A549 (cell line): ENCODE measurements at regions not wholly inside any gene's neighbourhood (a gene's known extent, or its start where the extent isn't known, plus 50 kb on each side); places are given as distances from the start of the nearest gene placed in this dataset.
A peak's percentile ranks its signal among the peaks of the same experiment; 100 is the strongest.

Source experiments
- ATAC-seq, 2 experiments: fragments of 200-7000 bp in 1 of 2; fragments of >200 bp in 1 of 2; cut with Nextera tagmentation in 1 of 2; cut with Tn5 transposase in 1 of 2; 3 replicates each; pipeline versions ENCODE4 v1.8.0 to v1.9.1; 2018 to 2020; ENCODE audit warnings: mild to moderate bottlenecking in 1 of 2, moderate library complexity in 1 of 2
- CTCF ChIA-PET: fragments of 300-600 bp; sonication (Branson Sonifier 250); formaldehyde crosslinking; extraction: SDS; loops from one replicate; lab custom pipeline; 2021; ENCODE audit warnings: antibody characterized with exemption, inconsistent platforms; lab: Yijun Ruan, JAX
- POLR2A ChIA-PET: fragments of 350-600 bp; formaldehyde crosslinking; extraction: SDS; loops from one replicate; lab custom pipeline; 2021; ENCODE audit warnings: antibody characterized with exemption, inconsistent platforms; lab: Yijun Ruan, JAX
- DNase-seq, 2 experiments: peaks; one replicate each; pipeline versions ENCODE4 v3.0.0 to v3.0.0-alpha.2; 2011 to 2016; ENCODE audit warnings: low read depth in 1 of 2, low spot score in 1 of 2
- FAIRE-seq: peaks from 2 replicates; lab custom pipeline; 2011; peaks lifted over from hg19 to GRCh38; lab: Jason Lieb, UNC
- H3K27ac ChIP-seq, 2 experiments: fragments of >200 bp; sonication (Bioruptor Twin); formaldehyde crosslinking; 3 replicates each; pipeline ENCODE4 v1.5.1; 2016 to 2017
- H3K4me1 ChIP-seq: fragments of >200 bp; sonication (Bioruptor Twin); formaldehyde crosslinking; 3 replicates; pipeline ENCODE4 v1.6.1; 2016
- H3K4me2 ChIP-seq: fragments of >200 bp; sonication (Bioruptor Twin); formaldehyde crosslinking; 3 replicates; pipeline ENCODE4 v1.6.1; 2016
- H3K4me3 ChIP-seq: fragments of >200 bp; sonication (Bioruptor Twin); formaldehyde crosslinking; 3 replicates; pipeline ENCODE4 v1.5.1; 2016
- H3K9me3 ChIP-seq: fragments of >200 bp; sonication (Bioruptor Twin); formaldehyde crosslinking; 3 replicates; pipeline ENCODE4 v1.6.1; 2016
- CEBPB ChIP-seq, 2 experiments: fragments of >200 bp in 1 of 2; sonication (Bioruptor Twin) in 1 of 2; formaldehyde crosslinking in 1 of 2; IDR thresholded peaks; 2 replicates each; pipeline ENCODE4 v1.6.1; 2012 to 2016
- CHD2 ChIP-seq: fragments of 150-350 bp; IDR thresholded peaks from 2 replicates; pipeline ENCODE4 v1.6.1; 2014; ENCODE audit warnings: low read length; ENCODE audit not compliant: partially characterized antibody
- CHD4 ChIP-seq: fragments of 200-600 bp; sonication (generic); IDR thresholded peaks from 2 replicates; pipeline ENCODE4 v1.6.1; 2016; ENCODE audit warnings: antibody characterized with exemption, mild to moderate bottlenecking, borderline replicate concordance
- EHMT2 ChIP-seq: fragments of 200-600 bp; sonication (generic); IDR thresholded peaks from 2 replicates; pipeline ENCODE4 v1.6.1; 2016; ENCODE audit warnings: antibody characterized with exemption, low read depth, mild to moderate bottlenecking, moderate library complexity
- EP300 ChIP-seq, 2 experiments: fragments of >200 bp; sonication (Bioruptor Twin); formaldehyde crosslinking; IDR thresholded peaks; 2 replicates in 1 of 2; 3 replicates in 1 of 2; pipeline ENCODE4 v1.6.1; 2016 to 2017
- FOSB ChIP-seq: fragments of 250-450 bp; sonication (Bioruptor Pico); IDR thresholded peaks from 2 replicates; pipeline ENCODE4 v1.5.0; 2020; ENCODE audit warnings: mild to moderate bottlenecking, moderate library complexity
- GATA3 ChIP-seq: IDR thresholded peaks from 2 replicates; pipeline ENCODE4 v1.6.1; 2012; ENCODE audit warnings: borderline replicate concordance
- HEYL ChIP-seq: fragments of 250-450 bp; sonication (Bioruptor Pico); IDR thresholded peaks from 2 replicates; pipeline ENCODE4 v1.8.0; 2021; ENCODE audit warnings: mild to moderate bottlenecking, moderate library complexity
- HOXB5 ChIP-seq: fragments of 250-450 bp; sonication (Bioruptor Pico); IDR thresholded peaks from 2 replicates; pipeline ENCODE4 v1.5.0; 2020; ENCODE audit warnings: mild to moderate bottlenecking, moderate library complexity
- JUNB ChIP-seq: fragments of >200 bp; sonication (Bioruptor Twin); formaldehyde crosslinking; IDR thresholded peaks from 2 replicates; pipeline ENCODE4 v1.6.1; 2016
- KDM1A ChIP-seq: fragments of 200-600 bp; sonication (generic); IDR thresholded peaks from 2 replicates; pipeline ENCODE4 v1.6.1; 2016; ENCODE audit warnings: low read depth, mild to moderate bottlenecking
- MAZ ChIP-seq: fragments of 150-350 bp; IDR thresholded peaks from 2 replicates; pipeline ENCODE4 v1.6.1; 2014; ENCODE audit warnings: antibody characterized with exemption, low read depth, low read length, borderline replicate concordance
- MYC ChIP-seq: IDR thresholded peaks from 2 replicates; pipeline ENCODE4 v1.6.1; 2012; ENCODE audit warnings: mild to moderate bottlenecking, inconsistent platforms, low read length, improper control_type of control experiment, borderline replicate concordance
- NPAS2 ChIP-seq: fragments of 250-450 bp; sonication (Bioruptor Pico); IDR thresholded peaks from 2 replicates; pipeline ENCODE4 v1.8.0; 2022; ENCODE audit warnings: mild to moderate bottlenecking, moderate library complexity, borderline replicate concordance
- NR3C1 ChIP-seq: fragments of >200 bp; sonication (Bioruptor Twin); formaldehyde crosslinking; IDR thresholded peaks from 3 replicates; pipeline ENCODE4 v1.6.1; 2017
- PHF8 ChIP-seq: fragments of 200-600 bp; sonication (generic); IDR thresholded peaks from 2 replicates; pipeline ENCODE4 v1.6.1; 2016; ENCODE audit warnings: low read depth, mild to moderate bottlenecking, antibody characterized with exemption, moderate library complexity, borderline replicate concordance
- RARB ChIP-seq: fragments of 250-450 bp; sonication (Bioruptor Pico); IDR thresholded peaks from 2 replicates; pipeline ENCODE4 v1.8.0; 2021; ENCODE audit warnings: mild to moderate bottlenecking, moderate library complexity
- RCOR1 ChIP-seq: fragments of 150-350 bp; IDR thresholded peaks from 2 replicates; pipeline ENCODE4 v1.6.1; 2014; ENCODE audit warnings: antibody characterized with exemption, low read length, low read depth
- RNF2 ChIP-seq: fragments of 200-600 bp; sonication (generic); IDR thresholded peaks from 2 replicates; pipeline ENCODE4 v1.6.1; 2016; ENCODE audit warnings: low read depth, mild to moderate bottlenecking, antibody characterized with exemption, moderate library complexity, borderline replicate concordance
- TP53 ChIP-seq: fragments of 250-450 bp; sonication (Bioruptor Pico); IDR thresholded peaks from 2 replicates; pipeline ENCODE4 v1.5.0; 2021; ENCODE audit warnings: mild to moderate bottlenecking, moderate library complexity
- ZFP36 ChIP-seq: fragments of 450-650 bp; IDR thresholded peaks from 2 replicates; pipeline ENCODE4 v1.6.1; 2014; ENCODE audit warnings: borderline replicate concordance; ENCODE audit not compliant: partially characterized antibody
- ZNF302 ChIP-seq: fragments of 250-450 bp; sonication (Bioruptor Pico); IDR thresholded peaks from 2 replicates; pipeline ENCODE4 v1.9.0; 2021; ENCODE audit warnings: inconsistent platforms, mild to moderate bottlenecking, moderate library complexity
- WGBS: methylation state at CpG from one replicate; pipeline ENCODE4 v1.1.6; 2017; ENCODE audit errors: missing lambda C conversion rate; 5-methylcytosine and 5-hydroxymethylcytosine counted together
- TF ChIP-seq, protein P1 (sequence below): IDR thresholded peaks from 2 replicates; pipeline ENCODE4 v1.6.1; 2012
- TF ChIP-seq, protein P2 (sequence below): fragments of 150-350 bp; IDR thresholded peaks from 2 replicates; pipeline ENCODE4 v1.6.1; 2014; ENCODE audit warnings: low read depth, mild to moderate bottlenecking, low read length
- TF ChIP-seq, protein P3 (sequence below): IDR thresholded peaks from 2 replicates; pipeline ENCODE4 v1.6.1; 2012; ENCODE audit warnings: low read depth, borderline replicate concordance
- TF ChIP-seq, protein P4 (sequence below): fragments of 250-450 bp; sonication (Bioruptor Pico); IDR thresholded peaks from 2 replicates; pipeline ENCODE4 v1.5.0; 2021; ENCODE audit warnings: mild to moderate bottlenecking, moderate library complexity, borderline replicate concordance
- TF ChIP-seq, protein P5 (sequence below): fragments of >200 bp; sonication (Bioruptor Twin); formaldehyde crosslinking; IDR thresholded peaks from 2 replicates; pipeline ENCODE4 v1.6.1; 2016
- TF ChIP-seq, protein P6 (sequence below): fragments of 250-450 bp; sonication (Bioruptor Pico); IDR thresholded peaks from 2 replicates; pipeline ENCODE4 v1.5.0; 2020; ENCODE audit warnings: low read depth, mild to moderate bottlenecking, moderate library complexity
- TF ChIP-seq, protein P7 (sequence below): fragments of 450-650 bp; IDR thresholded peaks from 2 replicates; pipeline ENCODE4 v1.6.1; 2014; ENCODE audit warnings: antibody characterized with exemption

DNA sequence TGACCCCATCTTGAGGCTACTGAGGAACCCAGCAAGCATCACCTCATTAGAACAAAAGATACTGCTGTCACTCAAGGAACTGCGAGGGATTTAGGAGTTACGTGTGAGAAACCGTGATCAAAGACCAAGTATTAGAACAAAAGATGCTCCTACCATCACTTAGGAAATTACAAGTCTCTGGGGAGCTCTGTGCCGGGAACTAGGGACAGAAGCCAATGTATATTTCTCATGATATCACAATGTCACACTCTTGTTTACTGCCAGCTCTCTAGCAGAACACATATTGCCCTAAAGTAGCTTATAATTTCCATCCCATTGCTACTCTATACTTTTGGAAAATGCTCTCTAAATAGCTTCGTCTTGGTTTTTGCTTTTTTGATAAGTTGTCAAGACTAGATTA, 214.5 kb downstream of the HS3ST3A1 start:
- Histone ChIP-seq H3K9me3 (0 out of 3 replicates have a peak, but pooled peaks cover 3% of the 10 kb centered on the region), H3K4me2 (no peak overlapping the region), H3K4me3 (no peak overlapping the region), H3K4me1 (no peaks in the 10 kb centered on the region), H3K27ac (no peak overlapping the region)
- ChIA-PET POLR2A (no interaction called here), CTCF (interaction anchor here (0.6 kb wide), 2 partner anchors 66 to 1542 kb away, joined by 3 read pairs; no protein-coding TSS in a partner anchor)
- FAIRE-seq: no peak
- TF ChIP-seq JUNB: no peak
- TF ChIP-seq, protein P1, sequence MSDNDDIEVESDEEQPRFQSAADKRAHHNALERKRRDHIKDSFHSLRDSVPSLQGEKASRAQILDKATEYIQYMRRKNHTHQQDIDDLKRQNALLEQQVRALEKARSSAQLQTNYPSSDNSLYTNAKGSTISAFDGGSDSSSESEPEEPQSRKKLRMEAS: no peak
- no peak for TF ChIP-seq HEYL
- TF ChIP-seq EP300 (IDR thresholded peaks at IDR 0.05): no peak
- TF ChIP-seq ZNF302 (CRISPR knock-in tag): no peak
- 51% methylated on average over 5 of the region's 5 CpGs for WGBS
- ATAC-seq: no peak
- no peak for DNase-seq

DNA sequence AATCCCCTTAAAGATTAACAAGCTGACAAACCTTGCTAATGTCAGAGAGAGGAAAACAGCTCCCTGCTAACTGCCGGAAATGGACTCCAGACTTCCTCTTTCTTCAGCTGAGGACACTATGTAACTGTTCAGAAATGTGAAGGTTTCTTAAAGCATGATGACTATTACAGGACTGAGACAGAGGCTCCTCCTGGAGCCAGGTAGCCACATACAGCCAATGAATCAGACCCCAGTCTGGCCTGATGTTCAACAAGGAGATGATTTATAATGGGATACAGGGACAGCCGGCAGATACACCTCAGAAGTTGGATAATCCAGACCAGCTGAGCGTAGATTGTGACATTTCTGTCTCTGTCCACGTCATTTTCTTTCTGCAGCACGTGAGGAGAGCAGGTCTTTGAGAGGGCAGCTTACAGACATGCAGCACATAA, 216.2 kb downstream of the HS3ST3A1 start:
- ATAC-seq (no peak), FAIRE-seq (no peak), DNase-seq (peak in 1 of 2 experiments; percentile 8)
- ChIA-PET POLR2A (no interaction called here), CTCF (no interaction called here)
- no peak overlapping the region for H3K4me3 ChIP-seq
- H3K9me3 ChIP-seq: 0 out of 3 replicates have a peak, but pooled peaks cover 3% of the 10 kb centered on the region
- no peak for TF ChIP-seq HOXB5 (CRISPR knock-in tag)
- TF ChIP-seq, protein P2, sequence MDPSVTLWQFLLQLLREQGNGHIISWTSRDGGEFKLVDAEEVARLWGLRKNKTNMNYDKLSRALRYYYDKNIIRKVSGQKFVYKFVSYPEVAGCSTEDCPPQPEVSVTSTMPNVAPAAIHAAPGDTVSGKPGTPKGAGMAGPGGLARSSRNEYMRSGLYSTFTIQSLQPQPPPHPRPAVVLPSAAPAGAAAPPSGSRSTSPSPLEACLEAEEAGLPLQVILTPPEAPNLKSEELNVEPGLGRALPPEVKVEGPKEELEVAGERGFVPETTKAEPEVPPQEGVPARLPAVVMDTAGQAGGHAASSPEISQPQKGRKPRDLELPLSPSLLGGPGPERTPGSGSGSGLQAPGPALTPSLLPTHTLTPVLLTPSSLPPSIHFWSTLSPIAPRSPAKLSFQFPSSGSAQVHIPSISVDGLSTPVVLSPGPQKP: no peak
- TF ChIP-seq HEYL: no peak
- TF ChIP-seq, protein P3, sequence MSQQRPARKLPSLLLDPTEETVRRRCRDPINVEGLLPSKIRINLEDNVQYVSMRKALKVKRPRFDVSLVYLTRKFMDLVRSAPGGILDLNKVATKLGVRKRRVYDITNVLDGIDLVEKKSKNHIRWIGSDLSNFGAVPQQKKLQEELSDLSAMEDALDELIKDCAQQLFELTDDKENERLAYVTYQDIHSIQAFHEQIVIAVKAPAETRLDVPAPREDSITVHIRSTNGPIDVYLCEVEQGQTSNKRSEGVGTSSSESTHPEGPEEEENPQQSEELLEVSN: no peak
- no peak for TF ChIP-seq RNF2
- no peak for TF ChIP-seq NPAS2 (CRISPR knock-in tag)
- TF ChIP-seq ZNF302 (CRISPR knock-in tag): no peak
- no peak for TF ChIP-seq GATA3
- TF ChIP-seq ZFP36: no peak
- no peak for TF ChIP-seq NR3C1
- TF ChIP-seq EHMT2: no peak
- TF ChIP-seq CEBPB (IDR thresholded peaks at IDR 0.05): no peak
- TF ChIP-seq, protein P4, sequence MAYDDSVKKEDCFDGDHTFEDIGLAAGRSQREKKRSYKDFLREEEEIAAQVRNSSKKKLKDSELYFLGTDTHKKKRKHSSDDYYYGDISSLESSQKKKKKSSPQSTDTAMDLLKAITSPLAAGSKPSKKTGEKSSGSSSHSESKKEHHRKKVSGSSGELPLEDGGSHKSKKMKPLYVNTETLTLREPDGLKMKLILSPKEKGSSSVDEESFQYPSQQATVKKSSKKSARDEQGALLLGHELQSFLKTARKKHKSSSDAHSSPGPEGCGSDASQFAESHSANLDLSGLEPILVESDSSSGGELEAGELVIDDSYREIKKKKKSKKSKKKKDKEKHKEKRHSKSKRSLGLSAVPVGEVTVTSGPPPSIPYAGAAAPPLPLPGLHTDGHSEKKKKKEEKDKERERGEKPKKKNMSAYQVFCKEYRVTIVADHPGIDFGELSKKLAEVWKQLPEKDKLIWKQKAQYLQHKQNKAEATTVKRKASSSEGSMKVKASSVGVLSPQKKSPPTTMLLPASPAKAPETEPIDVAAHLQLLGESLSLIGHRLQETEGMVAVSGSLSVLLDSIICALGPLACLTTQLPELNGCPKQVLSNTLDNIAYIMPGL (CRISPR knock-in tag): no peak
- TF ChIP-seq, protein P5, sequence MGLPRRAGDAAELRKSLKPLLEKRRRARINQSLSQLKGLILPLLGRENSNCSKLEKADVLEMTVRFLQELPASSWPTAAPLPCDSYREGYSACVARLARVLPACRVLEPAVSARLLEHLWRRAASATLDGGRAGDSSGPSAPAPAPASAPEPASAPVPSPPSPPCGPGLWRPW: no peak
- H3K4me1 ChIP-seq: no peaks in the 10 kb centered on the region
- H3K27ac ChIP-seq: no peak overlapping the region
- 9% methylated on average over 5 of the region's 5 CpGs for WGBS
- H3K4me2 ChIP-seq: no peak overlapping the region

DNA sequence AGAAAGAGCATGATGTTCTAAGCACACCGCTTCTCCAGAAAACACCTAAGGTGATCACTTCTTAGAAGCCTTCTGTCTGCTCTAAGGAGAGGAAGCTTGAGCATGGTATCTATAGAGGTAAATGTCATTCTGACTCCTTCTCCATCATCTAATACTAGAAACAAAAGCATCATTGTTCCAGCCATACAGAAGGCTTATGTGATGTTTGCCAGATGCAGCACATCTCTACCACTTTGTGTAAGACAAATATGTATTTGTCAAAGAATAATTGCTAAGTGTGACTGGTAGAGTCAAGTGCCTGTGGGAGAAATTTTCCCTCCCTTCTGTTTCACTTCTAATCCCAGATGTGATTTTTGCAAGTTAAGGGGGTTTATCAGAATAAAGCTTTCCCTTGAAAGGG, 217.1 kb downstream of the HS3ST3A1 start:
- no peaks in the 10 kb centered on the region for H3K4me1 ChIP-seq
- POLR2A ChIA-PET: no interaction called here
- DNase-seq (no peak), FAIRE-seq (no peak), ATAC-seq (no peak)
- no peak overlapping the region for H3K4me3 ChIP-seq
- WGBS: 65% methylated on average over 1 of the region's 1 CpG
- CTCF ChIA-PET: no interaction called here
- H3K4me2 ChIP-seq: no peak overlapping the region
- no peak overlapping the region for H3K27ac ChIP-seq
- 0 out of 3 replicates have a peak, but pooled peaks cover 3% of the 10 kb centered on the region for H3K9me3 ChIP-seq
- TF ChIP-seq RARB (CRISPR knock-in tag) (no peak), KDM1A (no peak), TP53 (CRISPR knock-in tag) (no peak), PHF8 (no peak), CHD2 (no peak), RCOR1 (no peak), FOSB (CRISPR knock-in tag) (no peak), CHD4 (no peak), MYC (no peak), NPAS2 (CRISPR knock-in tag) (no peak), MAZ (no peak), CEBPB (IDR thresholded peaks at IDR 0.05) (no peak)
- TF ChIP-seq, protein P6, sequence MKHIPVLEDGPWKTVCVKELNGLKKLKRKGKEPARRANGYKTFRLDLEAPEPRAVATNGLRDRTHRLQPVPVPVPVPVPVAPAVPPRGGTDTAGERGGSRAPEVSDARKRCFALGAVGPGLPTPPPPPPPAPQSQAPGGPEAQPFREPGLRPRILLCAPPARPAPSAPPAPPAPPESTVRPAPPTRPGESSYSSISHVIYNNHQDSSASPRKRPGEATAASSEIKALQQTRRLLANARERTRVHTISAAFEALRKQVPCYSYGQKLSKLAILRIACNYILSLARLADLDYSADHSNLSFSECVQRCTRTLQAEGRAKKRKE (CRISPR knock-in tag): no peak
- TF ChIP-seq, protein P3: no peak
- TF ChIP-seq, protein P7, sequence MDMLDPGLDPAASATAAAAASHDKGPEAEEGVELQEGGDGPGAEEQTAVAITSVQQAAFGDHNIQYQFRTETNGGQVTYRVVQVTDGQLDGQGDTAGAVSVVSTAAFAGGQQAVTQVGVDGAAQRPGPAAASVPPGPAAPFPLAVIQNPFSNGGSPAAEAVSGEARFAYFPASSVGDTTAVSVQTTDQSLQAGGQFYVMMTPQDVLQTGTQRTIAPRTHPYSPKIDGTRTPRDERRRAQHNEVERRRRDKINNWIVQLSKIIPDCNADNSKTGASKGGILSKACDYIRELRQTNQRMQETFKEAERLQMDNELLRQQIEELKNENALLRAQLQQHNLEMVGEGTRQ: no peak
